IMR-90 (cell line): ENCODE measurements at regions not wholly inside any gene's neighbourhood (a gene's known extent, or its start where the extent isn't known, plus 50 kb on each side); places are given as distances from the start of the nearest gene placed in this dataset.

ENCODE experiments used
- ATAC-seq: fragments of 200-7000 bp; cut with Tn5 transposase; 2 replicates; pipeline ENCODE4 v1.9.1; 2020; ENCODE audit warnings: low read depth, mild to moderate bottlenecking, moderate library complexity
- BruUV-seq: library from RNA; stranded (reverse); fragments of 400-500 nt; replicated peaks from 2 replicates; lab custom pipeline; 2021; lab: Mats Ljungman, UMichigan
- CTCF ChIA-PET: fragments of 300-600 bp; formaldehyde crosslinking; extraction: SDS; loops from one replicate; lab custom pipeline; 2021; ENCODE audit warnings: antibody characterized with exemption; lab: Yijun Ruan, JAX
- POLR2A ChIA-PET: fragments of 300-600 bp; sonication (Branson Sonifier 250); formaldehyde crosslinking; loops from one replicate; lab custom pipeline; 2022; ENCODE audit warnings: antibody characterized with exemption; ENCODE audit not compliant: unreplicated experiment; lab: Charles Lee
- DNase-seq: peaks from one replicate; pipeline ENCODE4 v3.0.0; 2013
- H2AFZ ChIP-seq: replicated peaks from 2 replicates; pipeline ENCODE3; 2013; ENCODE audit warnings: low read length, mild to moderate bottlenecking; ENCODE audit not compliant: poor library complexity
- H2AK5ac ChIP-seq: 2 replicates; pipeline ENCODE4 v1.6.1; 2013; ENCODE audit warnings: low read depth, low read length, inconsistent platforms
- H2AK9ac ChIP-seq: replicated peaks from 2 replicates; pipeline ENCODE3; 2013; ENCODE audit warnings: mild to moderate bottlenecking, low read depth, low read length, moderate library complexity; ENCODE audit not compliant: poor library complexity
- H2BK120ac ChIP-seq: 2 replicates; pipeline ENCODE4 v1.6.1; 2013; ENCODE audit warnings: low read depth, low read length, inconsistent platforms
- H2BK15ac ChIP-seq: 3 replicates; pipeline ENCODE4 v1.6.1; 2013; ENCODE audit warnings: low read depth, low read length, inconsistent platforms
- H2BK20ac ChIP-seq: 2 replicates; pipeline ENCODE4 v1.6.1; 2013; ENCODE audit warnings: low read depth, mild to moderate bottlenecking, inconsistent platforms, low read length, moderate library complexity
- H2BK5ac ChIP-seq: 2 replicates; pipeline ENCODE4 v1.6.1; 2013; ENCODE audit warnings: mild to moderate bottlenecking, low read depth, low read length, inconsistent platforms; ENCODE audit not compliant: poor library complexity, severe bottlenecking
- H3K14ac ChIP-seq: replicated peaks from 2 replicates; pipeline ENCODE4 v1.6.1; 2013; ENCODE audit warnings: low read depth, low read length, inconsistent platforms
- H3K18ac ChIP-seq: 2 replicates; pipeline ENCODE4 v1.6.1; 2013; ENCODE audit warnings: low read depth, low read length, control low read depth
- H3K23ac ChIP-seq: 2 replicates; pipeline ENCODE4 v1.6.1; 2013; ENCODE audit warnings: low read depth, low read length, inconsistent platforms
- H3K27ac ChIP-seq: 2 replicates; pipeline ENCODE4 v1.5.1; 2013; ENCODE audit warnings: mild to moderate bottlenecking, control low read depth, low read length; ENCODE audit not compliant: insufficient read depth
- H3K27me3 ChIP-seq: 2 replicates; pipeline ENCODE4 v1.6.1; 2013; ENCODE audit warnings: low read length; ENCODE audit not compliant: control insufficient read depth, insufficient read depth
- H3K36me3 ChIP-seq: 2 replicates; pipeline ENCODE4 v1.6.1; 2013; ENCODE audit warnings: low read length, mixed read lengths; ENCODE audit not compliant: control insufficient read depth, insufficient read depth
- H3K4ac ChIP-seq: 2 replicates; pipeline ENCODE4 v1.6.1; 2013; ENCODE audit warnings: low read depth, low read length, inconsistent platforms
- H3K4me1 ChIP-seq: 2 replicates; pipeline ENCODE4 v1.6.1; 2013; ENCODE audit warnings: low read length, mixed read lengths; ENCODE audit not compliant: control insufficient read depth, insufficient read depth
- H3K4me2 ChIP-seq: 2 replicates; pipeline ENCODE4 v1.6.1; 2013; ENCODE audit warnings: low read depth, mild to moderate bottlenecking, control low read depth, low read length, moderate library complexity
- H3K4me3 ChIP-seq: 2 replicates; pipeline ENCODE4 v1.5.1; 2013; ENCODE audit warnings: low read depth, mild to moderate bottlenecking, control low read depth, low read length, moderate library complexity; ENCODE audit not compliant: insufficient read depth
- H3K56ac ChIP-seq: 2 replicates; pipeline ENCODE4 v1.6.1; 2013; ENCODE audit warnings: low read length, inconsistent platforms; ENCODE audit not compliant: insufficient read depth; ENCODE audit errors: extremely low read depth
- H3K79me1 ChIP-seq, 2 experiments: 2 replicates each; pipeline ENCODE4 v1.6.1; 2013; ENCODE audit warnings: low read length in 2 of 2, inconsistent platforms in 1 of 2, low read depth in 1 of 2
- H3K9ac ChIP-seq: 2 replicates; pipeline ENCODE4 v1.6.1; 2013; ENCODE audit warnings: low read depth, low read length, control low read depth
- H3K9me1 ChIP-seq: 2 replicates; pipeline ENCODE4 v1.6.1; 2013; ENCODE audit warnings: low read length, inconsistent platforms; ENCODE audit not compliant: insufficient read depth
- H3K9me3 ChIP-seq: 2 replicates; pipeline ENCODE4 v1.6.1; 2013; ENCODE audit warnings: low read length; ENCODE audit not compliant: control insufficient read depth, insufficient read depth
- H4K20me1 ChIP-seq: 2 replicates; pipeline ENCODE4 v1.6.1; 2013; ENCODE audit warnings: low read length, inconsistent platforms; ENCODE audit not compliant: insufficient read depth
- H4K5ac ChIP-seq: 2 replicates; pipeline ENCODE4 v1.6.1; 2013; ENCODE audit warnings: mild to moderate bottlenecking, low read depth, low read length, control low read depth
- H4K8ac ChIP-seq, 2 experiments: 2 replicates each; pipeline ENCODE4 v1.6.1; 2013; ENCODE audit warnings: low read depth in 2 of 2, low read length in 2 of 2, control low read depth in 1 of 2, inconsistent platforms in 1 of 2
- H4K91ac ChIP-seq: 2 replicates; pipeline ENCODE4 v1.6.1; 2013; ENCODE audit warnings: low read depth, low read length, inconsistent platforms; ENCODE audit not compliant: insufficient read depth
- CEBPB ChIP-seq: IDR thresholded peaks from 2 replicates; pipeline ENCODE4 v1.6.1; 2012; ENCODE audit warnings: low read depth, low read length, improper control_type of control experiment
- CTCF ChIP-seq: conservative IDR thresholded peaks from 2 replicates; pipeline ENCODE4 v1.5.1; 2012; ENCODE audit warnings: mild to moderate bottlenecking, low read depth, low read length, improper control_type of control experiment
- WGBS, 2 experiments: methylation state at CpG; one replicate each; pipeline versions ENCODE4 v1.1.5 to v1.1.7; 2013; ENCODE audit warnings: missing lambda C conversion rate in 2 of 2; ENCODE audit not compliant: insufficient read length in 1 of 2; ENCODE audit errors: extremely low coverage in 2 of 2; 5-methylcytosine and 5-hydroxymethylcytosine counted together
- dilution Hi-C: fragments of 300-500 bp; cut with HindIII; formaldehyde crosslinking; loops from one replicate; pipeline ENCODE4 v1.14.3; 2018; ENCODE audit warnings: low sequenced_read_pairs; ENCODE audit not compliant: unreplicated experiment
- in situ Hi-C: fragments of 300-500 bp; cut with MboI; formaldehyde crosslinking; loops from 3 replicates; pipeline ENCODE4 v1.14.3; 2019; ENCODE audit warnings: low sequenced_read_pairs, inconsistent platforms, mixed read lengths
- intact Hi-C: fragments of 100-400 bp; cut with micrococcal nuclease; formaldehyde crosslinking; loops from 2 replicates; pipeline ENCODE4 v1.10.0; 2022

- ATAC-seq (peak; percentile 15), DNase-seq (peak; percentile 74)
- Histone ChIP-seq H2BK15ac (peak overlapping the region; percentile 4; the same call in 1 of the 3 replicates), H3K4me1 (peaks cover 38% of the 10 kb centered on the region), H3K56ac (no peak overlapping the region), H3K14ac (0 out of 2 replicates have a peak overlapping the region, but pooled peaks have one; percentile 35), H3K4me2 (peak overlapping the region; percentile 42), H2AK5ac (peak overlapping the region; percentile 76; the same call in 1 of the 2 replicates), H4K20me1 (no peaks in the 10 kb centered on the region), H4K91ac (peak overlapping the region; percentile 59), H3K9me3 (no peaks in the 10 kb centered on the region; the same call in 1 of the 2 replicates), H4K8ac (peak overlapping the region in 1 of 2 experiments; percentile 60; a peak in 2 of 4 replicates), H3K79me1 (no peaks in the 10 kb centered on the region), H2BK120ac (peak overlapping the region; percentile 80), H4K5ac (peak overlapping the region; percentile 83), H3K23ac (0 out of 2 replicates have a peak overlapping the region, but pooled peaks have one; percentile 5), H2AK9ac (peak overlapping the region; percentile 47), H3K9me1 (peaks cover 31% of the 10 kb centered on the region), H3K9ac (no peak overlapping the region), H3K27ac (peak overlapping the region; percentile 73), H2AFZ (peak overlapping the region; percentile 50), H3K4me3 (no peak overlapping the region), H2BK20ac (peak overlapping the region; percentile 69), H2BK5ac (peak overlapping the region; percentile 64), H3K27me3 (no peaks in the 10 kb centered on the region), H3K36me3 (no peaks in the 10 kb centered on the region), H3K18ac (peak overlapping the region; percentile 87), H3K4ac (peak overlapping the region; percentile 44)
- POLR2A ChIA-PET = no interaction called here
- WGBS, 2 experiments = 62% methylated on average over 6 of the region's 11 CpGs; no CpG with 5 or more reads in 1 of the 2 experiments
- TF ChIP-seq CTCF (no peak), CEBPB (peak; percentile 52; the same call in 1 of the 2 replicates)
- CTCF ChIA-PET = interaction anchor here (0.5 to 1.1 kb wide), 2 partner anchors 93 to 720 kb away, joined by 3 read pairs; no protein-coding TSS in a partner anchor
- intact Hi-C loops = no loop called here
- dilution Hi-C loops = no loop called here
- no TSS peak for BruUV-seq
- in situ Hi-C loops = no loop called here
These were observed 107.9 kb downstream of the JCAD start for GRCh38 chr10:29951441-29951931.
